Heart right ventricle (tissue), 16 donors: ENCODE measurements at regions not wholly inside any gene's neighbourhood (a gene's known extent, or its start where the extent isn't known, plus 50 kb on each side); places are given as distances from the start of the nearest gene placed in this dataset.
"Not testable (repeated sequence)": the region's sequence is repeated elsewhere in the genome, so short reads cannot be mapped to it uniquely, and the experiment has no call there.

Experiments used
- ATAC-seq, 8 donors: fragments of 200-7000 bp; cut with Tn5 transposase; one replicate each; pipeline ENCODE4 v1.9.1; 2020; ENCODE audit warnings: mild to moderate bottlenecking in 8 of 8, moderate library complexity in 8 of 8, moderate number of reproducible peaks in 1 of 8
- DNase-seq, 2 donors: peaks; one replicate each; pipeline ENCODE4 v3.0.0-alpha.2; 2020
- H3K27ac ChIP-seq, 10 donors: fragments of 200-600 bp; sonication (generic) in 2 of 10; one replicate each; pipeline versions ENCODE4 v1.5.0 to v1.8.0; 2020 to 2022; ENCODE audit warnings: mild to moderate bottlenecking in 3 of 10
- H3K27me3 ChIP-seq, 7 donors: fragments of 200-600 bp; one replicate each; pipeline ENCODE4 v1.8.0; 2021 to 2022; ENCODE audit warnings: mild to moderate bottlenecking in 2 of 7
- H3K36me3 ChIP-seq, 9 donors: fragments of 200-600 bp; sonication (generic) in 1 of 9; one replicate each; pipeline versions ENCODE4 v1.5.0 to v1.8.0; 2020 to 2022; ENCODE audit warnings: mild to moderate bottlenecking in 2 of 9
- H3K4me1 ChIP-seq, 9 donors: fragments of 200-600 bp; sonication (generic) in 1 of 9; one replicate each; pipeline versions ENCODE4 v1.5.0 to v1.8.0; 2020 to 2022; ENCODE audit warnings: mild to moderate bottlenecking in 4 of 9
- H3K4me3 ChIP-seq, 10 donors: fragments of 200-600 bp; sonication (generic) in 2 of 10; one replicate each; pipeline versions ENCODE4 v1.5.0 to v1.8.0; 2020 to 2022; ENCODE audit warnings: mild to moderate bottlenecking in 7 of 10, moderate library complexity in 2 of 10
- H3K9me3 ChIP-seq, 11 donors: fragments of 200-600 bp in 10 of 11; sonication (generic) in 2 of 11; one replicate each; pipeline versions ENCODE4 v1.5.0 to v1.8.0; 2013 to 2022; ENCODE audit warnings: mild to moderate bottlenecking in 2 of 11, control low read depth in 1 of 11, moderate library complexity in 1 of 11
- CTCF ChIP-seq, 9 donors: fragments of 200-600 bp; sonication (generic) in 2 of 9; IDR thresholded peaks; one replicate each; pipeline versions ENCODE4 v1.5.0 to v1.8.0; 2021 to 2022; ENCODE audit warnings: antibody characterized with exemption in 9 of 9, mild to moderate bottlenecking in 5 of 9, moderate library complexity in 1 of 9
- WGBS, 2 donors: extraction: QIAGEN DNeasy Blood & Tissue Kit; methylation state at CpG; one replicate each; pipeline ENCODE4 v1.1.7; 2013; ENCODE audit warnings: inconsistent platforms in 1 of 2; 5-methylcytosine and 5-hydroxymethylcytosine counted together
- intact Hi-C, 10 donors: fragments of 100-400 bp; cut with DNase I; formaldehyde crosslinking; loops; one replicate each; pipeline versions ENCODE4 v1.11.1 to v1.14.2; 2022
- donor health status: Arrhythmogenic right ventricular cardiomyopathy.
- donor health status: ischemic (EF 13 %, LVEDD 7.1; RV severe dilation, severe dysfunction).
- donor health status: healthy with polysubstance abuse.
- donor health status: DM: no; HTN: yes; CAD: no.
- donor health status: DM: no; HTN: no; CAD: no.
- donor health status: ischemic (EF 25% LVEDD 6.9; RV normal size, moderate dysfunction).
- donor health status: ischemic (EF 25% LVEDD 5.7; RV mildly dilated, moderate dysfunction).
- donor health status: healthy.
- donor health status: DM: yes; HTN: yes; CAD: no.
- donor health status: Ischemic cardiomyopathy.
- donor health status: ischemic (EF 35%, LVEDD 5.7; RV mildly dilated, moderate dysfunction).
- donor health status: nonischemic (EF 11% LVEDD 7.7; RV severe dilation, severe dysfunction).
- donor health status: DM: yes; HTN: yes; CAD: no.
- donor health status: PGD.
- donor health status: ischemic (EF 29% LVEDD 5.4; RV normal size, mild dysfunction).
- donor health status: nonischemic (EF 23%, LVEDD 6.1; RV moderate dilation, normal function).

GRCh38 chr11:96869207-96869606 is 479.4 kb downstream of the JRKL start:
- DNase-seq = peak in 1 of 2 donors; percentile 19

GRCh38 chr11:96875712-96876111 is 485.9 kb downstream of the JRKL start:
- Histone ChIP-seq H3K4me1 (no peaks in the 10 kb centered on the region), H3K4me3 (no peak overlapping the region), H3K27ac (no peak overlapping the region), H3K9me3 (peaks cover 0 to 8% (median 0%) of the 10 kb centered on the region in 11 donors), H3K36me3 (no peaks in the 10 kb centered on the region), H3K27me3 (no peaks in the 10 kb centered on the region)
- DNase-seq (no peak), ATAC-seq (no peak)
- TF ChIP-seq CTCF (IDR thresholded peaks at IDR 0.05) = no peak
- WGBS, 2 donors = 44 to 45% methylated on average over 4 of the region's 4 CpGs
- intact Hi-C loops = no loop called here

More at GRCh38 chr11:96869207-96869606, 479.4 kb downstream of the JRKL start:
- no peak for TF ChIP-seq CTCF (IDR thresholded peaks at IDR 0.05)
- peak; percentile 37 to 88 (median 78) for ATAC-seq
- no peaks in the 10 kb centered on the region for H3K9me3 ChIP-seq
- peak overlapping the region in 2 of 10 donors; percentile 32 to 46 for H3K27ac ChIP-seq
- intact Hi-C loops = loop anchor here in 1 of 10 donors (10.0 kb wide), 3 partner anchors 276 to 384 kb away; no protein-coding TSS in a partner anchor
- H3K36me3 ChIP-seq = no peaks in the 10 kb centered on the region
- peaks cover 0 to 11% (median 4%) of the 10 kb centered on the region in 9 donors for H3K4me1 ChIP-seq
- H3K4me3 ChIP-seq = no peak overlapping the region
- no peaks in the 10 kb centered on the region for H3K27me3 ChIP-seq

GRCh38 chr11:96878299-96879051 is 488.7 kb downstream of the JRKL start:
- Histone ChIP-seq H3K9me3 (peaks cover 0 to 17% (median 0%) of the 10 kb centered on the region in 11 donors), H3K4me1 (no peaks in the 10 kb centered on the region), H3K27me3 (no peaks in the 10 kb centered on the region), H3K4me3 (no peak overlapping the region), H3K36me3 (no peaks in the 10 kb centered on the region), H3K27ac (no peak overlapping the region)
- 92% methylated on average over 6 of the region's 6 CpGs for whole genome bisulfite sequencing, 2 donors
- intact Hi-C loops = no loop called here
- ATAC-seq (no peak), DNase-seq (no peak)
- no peak for TF ChIP-seq CTCF (IDR thresholded peaks at IDR 0.05)

GRCh38 chr11:96882622-96883021 is 492.8 kb downstream of the JRKL start:
- WGBS, 2 donors = 83% methylated on average over 2 of the region's 2 CpGs

GRCh38 chr11:96885405-96885804 is 495.6 kb downstream of the JRKL start:
- Histone ChIP-seq H3K27ac (no peak overlapping the region), H3K36me3 (no peaks in the 10 kb centered on the region), H3K27me3 (no peaks in the 10 kb centered on the region), H3K9me3 (peaks cover 0 to 18% (median 0%) of the 10 kb centered on the region in 11 donors), H3K4me1 (no peaks in the 10 kb centered on the region), H3K4me3 (no peak overlapping the region)
- no peak for DNase-seq
- 41% methylated on average over 3 of the region's 3 CpGs for WGBS, 2 donors
- ATAC-seq = no peak
- TF ChIP-seq CTCF (IDR thresholded peaks at IDR 0.05) = no peak
- intact Hi-C loops = no loop called here

More at GRCh38 chr11:96882622-96883021, 492.8 kb downstream of the JRKL start:
- DNase-seq, H3K36me3 ChIP-seq, H3K27me3 ChIP-seq, intact Hi-C loops, H3K4me3 ChIP-seq, H3K27ac ChIP-seq, ATAC-seq, H3K4me1 ChIP-seq: not testable (repeated sequence)
- peaks cover 0 to 18% (median 0%) of the 10 kb centered on the region in 11 donors for H3K9me3 ChIP-seq
